PFSK-1 (cell line): ENCODE measurements at regions not wholly inside any gene's neighbourhood (a gene's known extent, or its start where the extent isn't known, plus 50 kb on each side); places are given as distances from the start of the nearest gene placed in this dataset.

ENCODE experiments used
- POLR2AphosphoS5 ChIP-seq: IDR thresholded peaks from 2 replicates; pipeline ENCODE4 v1.6.1; 2012; ENCODE audit warnings: low read depth, mild to moderate bottlenecking, control low read depth, low read length, moderate library complexity
- REST ChIP-seq, 2 experiments: IDR thresholded peaks; 2 replicates each; pipeline versions ENCODE4 v1.6.1 to v1.8.0; 2011 to 2012; ENCODE audit warnings: low read depth in 2 of 2, low read length in 2 of 2, control low read depth in 1 of 2, inconsistent platforms in 1 of 2, mild to moderate bottlenecking in 1 of 2, moderate library complexity in 1 of 2; ENCODE audit not compliant: insufficient read depth in 1 of 2
- SIN3A ChIP-seq: IDR thresholded peaks from 2 replicates; pipeline ENCODE4 v1.6.1; 2012; ENCODE audit warnings: mild to moderate bottlenecking, low read length, moderate library complexity, borderline replicate concordance; ENCODE audit not compliant: insufficient read depth
- TAF1 ChIP-seq: IDR thresholded peaks from 2 replicates; pipeline ENCODE4 v1.6.1; 2012; ENCODE audit warnings: low read length, control low read depth, borderline replicate concordance; ENCODE audit not compliant: insufficient read depth

- TF ChIP-seq SIN3A, result no peak
- TF ChIP-seq POLR2AphosphoS5, result no peak
- TF ChIP-seq REST (IDR thresholded peaks at IDR 0.05; ENCODE audit: insufficient read depth in 1 of 2, low read depth in 2 of 2, low read length in 2 of 2), result no peak
- TF ChIP-seq TAF1, result no peak
Measured at GRCh38 chr3:31047673-31048072, 153.2 kb upstream of the GADL1 start.
